Caco-2 (cell line): ENCODE measurements at regions not wholly inside any gene's neighbourhood (a gene's known extent, or its start where the extent isn't known, plus 50 kb on each side); places are given as distances from the start of the nearest gene placed in this dataset.

ENCODE experiments used
- BruUV-seq: library from RNA; stranded (reverse); fragments of 400-500 nt; replicated peaks from 2 replicates; lab custom pipeline; 2021; lab: Mats Ljungman, UMichigan
- CTCF ChIA-PET: fragments of 300-600 bp; sonication (Branson Sonifier 250); formaldehyde crosslinking; loops from one replicate; lab custom pipeline; 2022; ENCODE audit warnings: antibody characterized with exemption; lab: Charles Lee
- POLR2A ChIA-PET: fragments of 300-600 bp; sonication (Branson Sonifier 250); formaldehyde crosslinking; loops from one replicate; lab custom pipeline; 2022; ENCODE audit warnings: antibody characterized with exemption; lab: Charles Lee
- DNase-seq, 2 experiments: peaks; one replicate each; pipeline versions ENCODE4 v3.0.0 to v3.0.0-alpha.2; 2020 to 2022
- H3K27me3 ChIP-seq: replicated peaks from 2 replicates; pipeline ENCODE4 v1.6.0; 2011; ENCODE audit warnings: low read length; ENCODE audit not compliant: control insufficient read depth, insufficient read depth
- H3K36me3 ChIP-seq: 2 replicates; pipeline ENCODE4 v1.5.1; 2011; ENCODE audit warnings: low read length; ENCODE audit not compliant: control insufficient read depth, insufficient read depth
- H3K4me1 ChIP-seq: fragments of 250-450 bp; sonication (Bioruptor Pico); 2 replicates; pipeline ENCODE4 v1.5.1; 2020; ENCODE audit warnings: mild to moderate bottlenecking
- H3K4me3 ChIP-seq: 2 replicates; pipeline ENCODE4 v1.5.1; 2011; ENCODE audit warnings: low read depth, mild to moderate bottlenecking, control low read depth, low read length
- H3K9me3 ChIP-seq: fragments of 250-450 bp; sonication (Bioruptor Pico); 2 replicates; pipeline ENCODE4 v1.5.1; 2020; ENCODE audit warnings: mild to moderate bottlenecking, moderate library complexity
- H3K27ac Mint-ChIP-seq: one replicate; pipeline ENCODE4 v1.8.0; 2022; ENCODE audit warnings: mixed read lengths; ENCODE audit not compliant: unreplicated experiment
- H3K27me3 Mint-ChIP-seq: one replicate; pipeline ENCODE4 v1.8.0; 2022; ENCODE audit warnings: mixed read lengths; ENCODE audit not compliant: insufficient read depth, unreplicated experiment
- H3K36me3 Mint-ChIP-seq: one replicate; pipeline ENCODE4 v1.8.0; 2022; ENCODE audit warnings: mild to moderate bottlenecking, mixed read lengths; ENCODE audit not compliant: insufficient read depth, unreplicated experiment
- H3K4me1 Mint-ChIP-seq: one replicate; pipeline ENCODE4 v1.8.0; 2022; ENCODE audit warnings: low read depth, mixed read lengths; ENCODE audit not compliant: unreplicated experiment
- H3K4me3 Mint-ChIP-seq: one replicate; pipeline ENCODE4 v1.8.0; 2022; ENCODE audit warnings: mild to moderate bottlenecking, moderate library complexity, mixed read lengths; ENCODE audit not compliant: unreplicated experiment
- H3K9me3 Mint-ChIP-seq: one replicate; pipeline ENCODE4 v1.8.0; 2022; ENCODE audit warnings: mixed read lengths; ENCODE audit not compliant: unreplicated experiment
- intact Hi-C: fragments of 100-400 bp; cut with micrococcal nuclease; formaldehyde crosslinking; loops from one replicate; pipeline ENCODE4 v1.10.0; 2022; ENCODE audit not compliant: unreplicated experiment
- TF ChIP-seq, protein P1 (sequence below), 2 experiments: fragments of 200-600 bp in 1 of 2; IDR thresholded peaks; 1 replicate in 1 of 2; 2 replicates in 1 of 2; pipeline versions ENCODE4 v1.5.1 to v1.8.0; 2011 to 2022; ENCODE audit warnings: antibody characterized with exemption in 1 of 2, control low read depth in 1 of 2, inconsistent platforms in 1 of 2, low read depth in 1 of 2, low read length in 1 of 2, mild to moderate bottlenecking in 1 of 2, moderate library complexity in 1 of 2; ENCODE audit not compliant: insufficient read depth in 1 of 2, severe bottlenecking in 1 of 2, unreplicated experiment in 1 of 2

DNA sequence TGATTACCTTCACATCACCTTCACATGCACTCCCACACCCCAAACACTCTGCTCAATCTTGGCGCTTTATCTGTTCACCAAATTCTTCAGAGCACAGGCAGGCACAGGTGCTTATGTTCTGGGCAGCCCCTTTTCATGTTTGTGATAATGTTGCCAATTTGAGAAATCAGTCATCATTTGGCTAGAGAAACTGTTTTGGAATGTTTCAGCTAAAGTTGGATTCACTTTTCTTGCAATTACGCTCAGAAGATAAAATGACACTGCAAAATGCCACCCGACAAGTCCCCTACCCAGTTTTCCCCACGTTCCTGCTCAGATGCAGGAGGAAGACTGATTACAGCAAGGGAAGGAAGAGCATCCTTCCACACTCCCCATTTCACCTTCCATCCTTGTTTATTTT lies 192.9 kb upstream of the LRRN1 start:
- no peak overlapping the region for H3K27ac Mint-ChIP-seq
- H3K4me1 ChIP-seq = no peaks in the 10 kb centered on the region
- CTCF ChIA-PET = no interaction called here
- H3K4me3 Mint-ChIP-seq = no peak overlapping the region
- intact Hi-C loops = loop anchor here (10.0 kb wide), 1 partner anchor 668 kb away; no protein-coding TSS in a partner anchor
- no peaks in the 10 kb centered on the region for H3K9me3 Mint-ChIP-seq
- peaks cover 5% of the 10 kb centered on the region for H3K36me3 Mint-ChIP-seq
- H3K4me3 ChIP-seq = no peak overlapping the region
- H3K9me3 ChIP-seq = no peaks in the 10 kb centered on the region
- H3K27me3 Mint-ChIP-seq = no peaks in the 10 kb centered on the region
- no peak for DNase-seq
- TF ChIP-seq, protein P1, sequence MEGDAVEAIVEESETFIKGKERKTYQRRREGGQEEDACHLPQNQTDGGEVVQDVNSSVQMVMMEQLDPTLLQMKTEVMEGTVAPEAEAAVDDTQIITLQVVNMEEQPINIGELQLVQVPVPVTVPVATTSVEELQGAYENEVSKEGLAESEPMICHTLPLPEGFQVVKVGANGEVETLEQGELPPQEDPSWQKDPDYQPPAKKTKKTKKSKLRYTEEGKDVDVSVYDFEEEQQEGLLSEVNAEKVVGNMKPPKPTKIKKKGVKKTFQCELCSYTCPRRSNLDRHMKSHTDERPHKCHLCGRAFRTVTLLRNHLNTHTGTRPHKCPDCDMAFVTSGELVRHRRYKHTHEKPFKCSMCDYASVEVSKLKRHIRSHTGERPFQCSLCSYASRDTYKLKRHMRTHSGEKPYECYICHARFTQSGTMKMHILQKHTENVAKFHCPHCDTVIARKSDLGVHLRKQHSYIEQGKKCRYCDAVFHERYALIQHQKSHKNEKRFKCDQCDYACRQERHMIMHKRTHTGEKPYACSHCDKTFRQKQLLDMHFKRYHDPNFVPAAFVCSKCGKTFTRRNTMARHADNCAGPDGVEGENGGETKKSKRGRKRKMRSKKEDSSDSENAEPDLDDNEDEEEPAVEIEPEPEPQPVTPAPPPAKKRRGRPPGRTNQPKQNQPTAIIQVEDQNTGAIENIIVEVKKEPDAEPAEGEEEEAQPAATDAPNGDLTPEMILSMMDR (IDR thresholded peaks at IDR 0.05; ENCODE audit: insufficient read depth in 1 of 2, low read depth in 1 of 2, low read length in 1 of 2, severe bottlenecking in 1 of 2, unreplicated experiment in 1 of 2) = no peak
- H3K36me3 ChIP-seq = no peaks in the 10 kb centered on the region
- BruUV-seq = no TSS peak
- H3K27me3 ChIP-seq = no peaks in the 10 kb centered on the region
- POLR2A ChIA-PET = no interaction called here
- H3K4me1 Mint-ChIP-seq = no peaks in the 10 kb centered on the region

DNA sequence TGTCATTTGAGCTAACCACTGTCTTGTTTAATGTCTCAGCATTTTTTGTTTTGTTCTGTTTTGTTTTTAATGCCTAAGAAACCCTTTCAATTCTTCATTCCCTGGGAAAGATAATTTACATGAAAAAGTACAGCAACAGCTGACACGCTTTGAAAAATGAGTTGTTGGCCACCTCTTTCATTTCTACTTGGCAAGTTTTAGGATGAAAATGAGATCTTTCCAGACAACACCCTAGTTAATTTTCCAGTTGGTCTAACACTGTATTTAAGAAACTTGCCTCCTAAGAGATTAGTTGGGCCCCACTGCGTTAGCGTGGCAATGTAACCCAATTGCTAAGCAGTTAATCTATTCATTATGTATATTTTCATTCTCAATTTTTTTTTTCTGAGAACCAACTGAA lies 194.0 kb upstream of the LRRN1 start:
- intact Hi-C loops = loop anchor here (10.0 kb wide), 1 partner anchor 670 kb away; no protein-coding TSS in a partner anchor
- ChIA-PET CTCF (no interaction called here), POLR2A (no interaction called here)
- H3K27me3 Mint-ChIP-seq = no peaks in the 10 kb centered on the region
- no TSS peak for BruUV-seq
- no peak overlapping the region for H3K27ac Mint-ChIP-seq
- H3K4me1 Mint-ChIP-seq = no peaks in the 10 kb centered on the region
- no peak for DNase-seq
- H3K36me3 Mint-ChIP-seq = peaks cover 5% of the 10 kb centered on the region
- no peaks in the 10 kb centered on the region for H3K9me3 ChIP-seq
- no peaks in the 10 kb centered on the region for H3K4me1 ChIP-seq
- H3K27me3 ChIP-seq = no peaks in the 10 kb centered on the region
- no peak overlapping the region for H3K4me3 Mint-ChIP-seq
- no peaks in the 10 kb centered on the region for H3K36me3 ChIP-seq
- H3K4me3 ChIP-seq = no peak overlapping the region
- TF ChIP-seq, protein P1 (IDR thresholded peaks at IDR 0.05; ENCODE audit: insufficient read depth in 1 of 2, low read depth in 1 of 2, low read length in 1 of 2, severe bottlenecking in 1 of 2, unreplicated experiment in 1 of 2) = no peak
- no peaks in the 10 kb centered on the region for H3K9me3 Mint-ChIP-seq

DNA sequence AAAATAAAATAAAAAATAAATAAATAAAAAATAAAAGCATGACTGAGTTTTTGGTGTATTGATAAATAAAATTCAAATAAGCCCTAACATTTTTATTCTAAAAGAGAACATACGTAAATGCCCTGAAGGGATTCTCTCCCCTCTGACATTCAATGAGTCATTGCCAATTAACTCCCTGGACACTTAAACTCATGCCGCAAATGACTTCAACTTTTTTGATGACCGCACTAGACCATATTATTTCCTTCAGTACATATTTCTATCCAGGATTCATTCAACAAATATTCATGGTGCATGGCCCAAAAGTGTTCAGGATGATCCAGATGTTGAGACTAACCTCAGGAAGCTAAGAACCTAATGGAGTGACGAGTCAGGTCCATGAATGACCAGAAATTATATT lies 195.9 kb upstream of the LRRN1 start:
- H3K27ac Mint-ChIP-seq = no peak overlapping the region
- ChIA-PET POLR2A (no interaction called here), CTCF (no interaction called here)
- H3K36me3 ChIP-seq = no peaks in the 10 kb centered on the region
- BruUV-seq = no TSS peak
- TF ChIP-seq, protein P1 (IDR thresholded peaks at IDR 0.05; ENCODE audit: insufficient read depth in 1 of 2, low read depth in 1 of 2, low read length in 1 of 2, severe bottlenecking in 1 of 2, unreplicated experiment in 1 of 2) = no peak
- no peak overlapping the region for H3K4me3 Mint-ChIP-seq
- H3K36me3 Mint-ChIP-seq = peaks cover 5% of the 10 kb centered on the region
- no peaks in the 10 kb centered on the region for H3K27me3 ChIP-seq
- no peaks in the 10 kb centered on the region for H3K27me3 Mint-ChIP-seq
- no peaks in the 10 kb centered on the region for H3K4me1 Mint-ChIP-seq
- no peaks in the 10 kb centered on the region for H3K9me3 ChIP-seq
- no peaks in the 10 kb centered on the region for H3K4me1 ChIP-seq
- no peak for DNase-seq
- no peaks in the 10 kb centered on the region for H3K9me3 Mint-ChIP-seq
- no peak overlapping the region for H3K4me3 ChIP-seq
- intact Hi-C loops = loop anchor here (10.0 kb wide), 1 partner anchor 671 kb away; no protein-coding TSS in a partner anchor
